HCT116 (cell line): ENCODE measurements at regions not wholly inside any gene's neighbourhood (a gene's known extent, or its start where the extent isn't known, plus 50 kb on each side); places are given as distances from the start of the nearest gene placed in this dataset.

Source experiments
- ATAC-seq: fragments of 200-7000 bp; cut with Tn5 transposase; 2 replicates; pipeline ENCODE4 v1.9.1; 2020; ENCODE audit warnings: mild to moderate bottlenecking, moderate library complexity
- BruUV-seq: library from RNA; stranded (reverse); fragments of 400-500 nt; replicated peaks from 2 replicates; lab custom pipeline; 2021; lab: Mats Ljungman, UMichigan
- CTCF ChIA-PET: fragments of 300-600 bp; sonication (Branson Sonifier 250); formaldehyde crosslinking; loops from one replicate; lab custom pipeline; 2021; ENCODE audit warnings: antibody characterized with exemption; lab: Charles Lee
- POLR2A ChIA-PET: fragments of 300-600, 350-600 bp; sonication (Branson Sonifier 250); formaldehyde crosslinking; loops from one replicate; lab custom pipeline; 2021; ENCODE audit warnings: antibody characterized with exemption; lab: Charles Lee
- RAD21 ChIA-PET, 2 experiments: fragments of 300-600 bp; sonication (Branson Sonifier 250); formaldehyde crosslinking; loops; one replicate each; lab custom pipeline; 2023; ENCODE audit warnings: low total read pairs in 2 of 2; ENCODE audit not compliant: uncharacterized antibody in 2 of 2, unreplicated experiment in 2 of 2, low non-redundant PET in 1 of 2; lab: Charles Lee
- DNase-seq: peaks from one replicate; pipeline ENCODE4 v3.0.0-alpha.2; 2010; ENCODE audit warnings: low read depth, low spot score
- H2AFZ ChIP-seq: fragments of 200-600 bp; shearing (Covaris generic), sonication (generic); 2 replicates; pipeline ENCODE4 v1.6.1; 2017; ENCODE audit warnings: low read depth, mixed run types, mixed read lengths, antibody characterized with exemption, low read length; ENCODE audit not compliant: poor library complexity, severe bottlenecking
- H3K27ac ChIP-seq: 2 replicates; pipeline ENCODE4 v1.5.1; 2012; ENCODE audit warnings: low read depth, low read length
- H3K27me3 ChIP-seq: fragments of 200-600 bp; sonication (generic); 2 replicates; pipeline ENCODE4 v1.6.1; 2016; ENCODE audit warnings: mixed run types, low read length, mixed read lengths; ENCODE audit not compliant: insufficient read depth
- H3K36me3 ChIP-seq, 2 experiments: fragments of 200-500 bp in 1 of 2; fragments of 200-600 bp in 1 of 2; sonication (Bioruptor generic) in 1 of 2; sonication (generic) in 1 of 2; 2 replicates each; pipeline versions ENCODE4 v1.5.1 to v1.6.1; 2014 to 2016; ENCODE audit warnings: low read length in 2 of 2, inconsistent platforms in 1 of 2, mixed read lengths in 1 of 2, mixed run types in 1 of 2; ENCODE audit not compliant: insufficient read depth in 2 of 2, control insufficient read depth in 1 of 2
- H3K4me1 ChIP-seq, 2 experiments: fragments of 200-600 bp in 1 of 2; sonication (generic) in 1 of 2; 2 replicates each; pipeline versions ENCODE4 v1.5.1 to v1.6.1; 2012 to 2017; ENCODE audit warnings: low read length in 2 of 2, inconsistent platforms in 1 of 2, mild to moderate bottlenecking in 1 of 2, mixed read lengths in 1 of 2, mixed run types in 1 of 2, moderate library complexity in 1 of 2; ENCODE audit not compliant: insufficient read depth in 2 of 2, control insufficient read depth in 1 of 2
- H3K4me2 ChIP-seq: fragments of 200-600 bp; sonication (generic); 2 replicates; pipeline ENCODE4 v1.6.1; 2017; ENCODE audit warnings: mixed run types, low read length, mixed read lengths
- H3K4me3 ChIP-seq, 2 experiments: fragments of 200-600 bp in 1 of 2; sonication (generic) in 1 of 2; replicated peaks in 1 of 2; 2 replicates each; pipeline ENCODE4 v1.5.1; 2011 to 2016; ENCODE audit warnings: low read length in 2 of 2, control low read depth in 1 of 2, low read depth in 1 of 2, mild to moderate bottlenecking in 1 of 2, mixed read lengths in 1 of 2, mixed run types in 1 of 2
- H3K79me2 ChIP-seq: fragments of 200-600 bp; sonication (generic); 2 replicates; pipeline ENCODE4 v1.6.1; 2017; ENCODE audit warnings: mild to moderate bottlenecking, mixed run types, low read length, moderate library complexity, mixed read lengths; ENCODE audit not compliant: insufficient read depth
- H3K9ac ChIP-seq: fragments of 200-600 bp; sonication (generic); 2 replicates; pipeline ENCODE4 v1.6.1; 2016; ENCODE audit warnings: low read length, mixed read lengths
- H3K9me2 ChIP-seq: fragments of 200-600 bp; sonication (generic), shearing (Covaris generic); 2 replicates; pipeline ENCODE4 v1.6.1; 2017; ENCODE audit warnings: mixed run types, mild to moderate bottlenecking, moderate library complexity; ENCODE audit not compliant: insufficient read depth
- H3K9me3 ChIP-seq, 2 experiments: fragments of 200-500 bp in 1 of 2; fragments of 200-600 bp in 1 of 2; sonication (Bioruptor generic) in 1 of 2; sonication (generic) in 1 of 2; 2 replicates each; pipeline ENCODE4 v1.6.1; 2014 to 2017; ENCODE audit warnings: low read length in 2 of 2, mixed read lengths in 2 of 2, inconsistent platforms in 1 of 2, low read depth in 1 of 2, mild to moderate bottlenecking in 1 of 2, mixed run types in 1 of 2, moderate library complexity in 1 of 2; ENCODE audit not compliant: control insufficient read depth in 1 of 2, insufficient read depth in 1 of 2
- H4K20me1 ChIP-seq: fragments of 200-600 bp; sonication (generic), shearing (Covaris generic); 2 replicates; pipeline ENCODE4 v1.6.1; 2017; ENCODE audit warnings: mixed run types, mild to moderate bottlenecking, moderate library complexity; ENCODE audit not compliant: insufficient read depth
- ELF1 ChIP-seq: IDR thresholded peaks from 2 replicates; pipeline ENCODE4 v1.6.1; 2012; ENCODE audit warnings: low read depth, borderline replicate concordance
- POLR2A ChIP-seq: IDR thresholded peaks from 2 replicates; pipeline ENCODE4 v1.7.0; 2011; ENCODE audit warnings: borderline replicate concordance; ENCODE audit not compliant: insufficient read depth, insufficient read length; ENCODE audit errors: extremely low read depth
- POLR2AphosphoS5 ChIP-seq: IDR thresholded peaks from 2 replicates; pipeline ENCODE4 v1.6.1; 2011; ENCODE audit warnings: mild to moderate bottlenecking, low read depth, low read length, moderate library complexity
- SIN3A ChIP-seq: IDR thresholded peaks from 2 replicates; pipeline ENCODE4 v1.6.1; 2012; ENCODE audit warnings: low read depth
- SRF ChIP-seq: IDR thresholded peaks from 2 replicates; pipeline ENCODE4 v1.6.1; 2012; ENCODE audit warnings: low read depth
- YY1 ChIP-seq: IDR thresholded peaks from 2 replicates; pipeline ENCODE4 v1.6.1; 2011; ENCODE audit warnings: low read length, low read depth, moderate library complexity, mild to moderate bottlenecking; ENCODE audit not compliant: insufficient replicate concordance; ENCODE audit errors: extremely low read depth
- intact Hi-C: fragments of 100-400 bp; cut with micrococcal nuclease; formaldehyde crosslinking; loops from 2 replicates; pipeline ENCODE4 v1.10.0; 2022
- TF ChIP-seq, protein P1 (sequence below): IDR thresholded peaks from 2 replicates; pipeline ENCODE4 v1.6.1; 2012; ENCODE audit warnings: low read depth

DNA sequence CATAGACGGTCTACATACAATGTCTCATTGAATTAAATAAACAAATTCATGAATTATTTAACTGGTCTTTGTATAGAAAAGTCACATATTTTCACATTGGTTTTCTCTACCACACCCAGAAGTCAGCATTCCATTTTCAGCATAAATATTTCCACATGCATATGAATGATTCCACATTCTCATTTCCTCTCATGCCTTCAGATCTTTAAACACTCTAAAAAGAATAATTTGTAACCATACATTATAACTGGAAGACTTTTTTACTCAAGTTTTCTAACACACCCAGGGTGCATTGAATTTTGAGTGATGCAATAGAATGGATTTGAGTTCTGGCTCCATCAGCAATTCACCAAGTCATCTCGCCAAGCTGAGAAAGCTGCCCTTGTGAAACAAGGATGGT is 501.8 kb upstream of the TENM4 start:
- Histone ChIP-seq H2AFZ (no peak overlapping the region), H3K36me3 (no peaks in the 10 kb centered on the region), H3K4me3 (no peak overlapping the region), H3K4me2 (no peak overlapping the region), H3K79me2 (no peaks in the 10 kb centered on the region), H3K9me2 (no peaks in the 10 kb centered on the region), H4K20me1 (no peaks in the 10 kb centered on the region; the same call in 1 of the 2 replicates), H3K27ac (no peak overlapping the region), H3K27me3 (no peaks in the 10 kb centered on the region), H3K9me3 (peaks cover 0 to 20% of the 10 kb centered on the region in 2 experiments; a peak in 2 of 4 replicates), H3K9ac (no peak overlapping the region), H3K4me1 (no peaks in the 10 kb centered on the region)
- CTCF ChIA-PET, result no interaction called here
- ATAC-seq, result no peak
- RAD21 ChIA-PET, result no interaction called here
- intact Hi-C loops, result no loop called here
- no peak for DNase-seq
- no peak for TF ChIP-seq POLR2AphosphoS5
- TF ChIP-seq POLR2A, result no peak
- TF ChIP-seq SRF, result no peak
- POLR2A ChIA-PET, result no interaction called here
- BruUV-seq, result no TSS peak

GRCh38 chr11:79942090-79942489 is 501.3 kb upstream of the TENM4 start:
- Histone ChIP-seq H3K9me3 (peaks cover 0 to 19% of the 10 kb centered on the region in 2 experiments; a peak in 2 of 4 replicates), H2AFZ (no peak overlapping the region), H3K27me3 (no peaks in the 10 kb centered on the region), H3K79me2 (no peaks in the 10 kb centered on the region), H3K27ac (no peak overlapping the region), H3K36me3 (no peaks in the 10 kb centered on the region), H4K20me1 (no peaks in the 10 kb centered on the region; the same call in 1 of the 2 replicates), H3K9ac (no peak overlapping the region), H3K4me3 (no peak overlapping the region), H3K9me2 (no peaks in the 10 kb centered on the region)
- intact Hi-C loops, result no loop called here
- DNase-seq, result no peak
- POLR2A ChIA-PET, result no interaction called here
- ATAC-seq, result no peak
- TF ChIP-seq SRF (no peak), ELF1 (no peak), YY1 (no peak), SIN3A (no peak)
- TF ChIP-seq, protein P1, sequence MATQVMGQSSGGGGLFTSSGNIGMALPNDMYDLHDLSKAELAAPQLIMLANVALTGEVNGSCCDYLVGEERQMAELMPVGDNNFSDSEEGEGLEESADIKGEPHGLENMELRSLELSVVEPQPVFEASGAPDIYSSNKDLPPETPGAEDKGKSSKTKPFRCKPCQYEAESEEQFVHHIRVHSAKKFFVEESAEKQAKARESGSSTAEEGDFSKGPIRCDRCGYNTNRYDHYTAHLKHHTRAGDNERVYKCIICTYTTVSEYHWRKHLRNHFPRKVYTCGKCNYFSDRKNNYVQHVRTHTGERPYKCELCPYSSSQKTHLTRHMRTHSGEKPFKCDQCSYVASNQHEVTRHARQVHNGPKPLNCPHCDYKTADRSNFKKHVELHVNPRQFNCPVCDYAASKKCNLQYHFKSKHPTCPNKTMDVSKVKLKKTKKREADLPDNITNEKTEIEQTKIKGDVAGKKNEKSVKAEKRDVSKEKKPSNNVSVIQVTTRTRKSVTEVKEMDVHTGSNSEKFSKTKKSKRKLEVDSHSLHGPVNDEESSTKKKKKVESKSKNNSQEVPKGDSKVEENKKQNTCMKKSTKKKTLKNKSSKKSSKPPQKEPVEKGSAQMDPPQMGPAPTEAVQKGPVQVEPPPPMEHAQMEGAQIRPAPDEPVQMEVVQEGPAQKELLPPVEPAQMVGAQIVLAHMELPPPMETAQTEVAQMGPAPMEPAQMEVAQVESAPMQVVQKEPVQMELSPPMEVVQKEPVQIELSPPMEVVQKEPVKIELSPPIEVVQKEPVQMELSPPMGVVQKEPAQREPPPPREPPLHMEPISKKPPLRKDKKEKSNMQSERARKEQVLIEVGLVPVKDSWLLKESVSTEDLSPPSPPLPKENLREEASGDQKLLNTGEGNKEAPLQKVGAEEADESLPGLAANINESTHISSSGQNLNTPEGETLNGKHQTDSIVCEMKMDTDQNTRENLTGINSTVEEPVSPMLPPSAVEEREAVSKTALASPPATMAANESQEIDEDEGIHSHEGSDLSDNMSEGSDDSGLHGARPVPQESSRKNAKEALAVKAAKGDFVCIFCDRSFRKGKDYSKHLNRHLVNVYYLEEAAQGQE, result no peak
- TF ChIP-seq, all 23 proteins: peak for 0
- ChIA-PET RAD21 (no interaction called here), CTCF (no interaction called here)
- BruUV-seq, result no TSS peak
- Histone ChIP-seq H3K4me2 (no peak overlapping the region), H3K4me1 (no peaks in the 10 kb centered on the region)
